Mesenchymal stem cell (in vitro differentiated cells and primary cell): ENCODE measurements at regions not wholly inside any gene's neighbourhood (a gene's known extent, or its start where the extent isn't known, plus 50 kb on each side); places are given as distances from the start of the nearest gene placed in this dataset.

Experiments used
- DNase-seq: peaks from one replicate; pipeline ENCODE4 v3.0.0-alpha.2; 2013
- H2AFZ ChIP-seq: one replicate; pipeline ENCODE4 v1.6.1; 2013; ENCODE audit warnings: low read depth, mild to moderate bottlenecking, control low read depth, inconsistent platforms, low read length, moderate library complexity
- H2AK5ac ChIP-seq: 2 replicates; pipeline ENCODE4 v1.6.1; 2013; ENCODE audit warnings: low read length, moderate library complexity, mild to moderate bottlenecking, inconsistent platforms; ENCODE audit not compliant: severe bottlenecking
- H2BK120ac ChIP-seq: one replicate; pipeline ENCODE4 v1.6.1; 2013; ENCODE audit warnings: low read depth, mild to moderate bottlenecking, inconsistent platforms, low read length, moderate library complexity
- H2BK12ac ChIP-seq, 2 experiments: one replicate each; pipeline ENCODE4 v1.6.1; 2013; ENCODE audit warnings: inconsistent platforms in 2 of 2, low read length in 2 of 2, mild to moderate bottlenecking in 2 of 2, moderate library complexity in 2 of 2, control low read depth in 1 of 2
- H2BK15ac ChIP-seq: one replicate; pipeline ENCODE4 v1.6.1; 2013; ENCODE audit warnings: mild to moderate bottlenecking, low read depth, inconsistent platforms; ENCODE audit not compliant: poor library complexity, severe bottlenecking
- H2BK5ac ChIP-seq: 2 replicates; pipeline ENCODE4 v1.6.1; 2013; ENCODE audit warnings: low read depth, mild to moderate bottlenecking, low read length, control low read depth, inconsistent platforms; ENCODE audit not compliant: poor library complexity, severe bottlenecking
- H3K14ac ChIP-seq, 2 experiments: one replicate each; pipeline ENCODE4 v1.6.1; 2013; ENCODE audit warnings: inconsistent platforms in 2 of 2, low read length in 2 of 2, control low read depth in 1 of 2, mild to moderate bottlenecking in 1 of 2, moderate library complexity in 1 of 2
- H3K18ac ChIP-seq, 2 experiments: one replicate each; pipeline ENCODE4 v1.6.1; 2013; ENCODE audit warnings: inconsistent platforms in 2 of 2, low read length in 2 of 2, control low read depth in 1 of 2, low read depth in 1 of 2, mild to moderate bottlenecking in 1 of 2
- H3K23ac ChIP-seq, 2 experiments: one replicate each; pipeline ENCODE4 v1.6.1; 2013; ENCODE audit warnings: inconsistent platforms in 2 of 2, low read length in 2 of 2, mild to moderate bottlenecking in 2 of 2, moderate library complexity in 2 of 2, control low read depth in 1 of 2
- H3K27ac ChIP-seq: 2 replicates; pipeline ENCODE4 v1.5.1; 2013; ENCODE audit warnings: mild to moderate bottlenecking, moderate library complexity, low read length, control low read depth, inconsistent platforms; ENCODE audit not compliant: poor library complexity, severe bottlenecking
- H3K27me3 ChIP-seq, 2 experiments: 2 replicates each; pipeline versions ENCODE4 v1.6.1 to v1.7.0; 2013; ENCODE audit warnings: low read length in 2 of 2, mild to moderate bottlenecking in 2 of 2, moderate library complexity in 2 of 2, control low read depth in 1 of 2, inconsistent platforms in 1 of 2; ENCODE audit not compliant: control insufficient read depth in 1 of 2, insufficient read depth in 1 of 2
- H3K36me3 ChIP-seq, 2 experiments: 2 replicates each; pipeline versions ENCODE4 v1.6.1 to v1.7.0; 2013; ENCODE audit warnings: low read length in 2 of 2, control low read depth in 1 of 2, inconsistent platforms in 1 of 2, low read depth in 1 of 2, mild to moderate bottlenecking in 1 of 2; ENCODE audit not compliant: insufficient read depth in 2 of 2, control insufficient read depth in 1 of 2
- H3K4ac ChIP-seq, 2 experiments: one replicate each; pipeline ENCODE4 v1.6.1; 2013; ENCODE audit warnings: inconsistent platforms in 2 of 2, low read length in 2 of 2, mild to moderate bottlenecking in 2 of 2, moderate library complexity in 2 of 2, control low read depth in 1 of 2, low read depth in 1 of 2
- H3K4me1 ChIP-seq: 2 replicates; pipeline ENCODE4 v1.6.1; 2013; ENCODE audit warnings: low read depth, low read length, control low read depth; ENCODE audit not compliant: control insufficient read depth, insufficient read depth
- H3K4me2 ChIP-seq: 2 replicates; pipeline ENCODE4 v1.6.1; 2013; ENCODE audit warnings: low read length, mild to moderate bottlenecking, inconsistent platforms; ENCODE audit not compliant: poor library complexity, severe bottlenecking
- H3K4me3 ChIP-seq, 2 experiments: 2 replicates each; pipeline versions ENCODE4 v1.5.1 to v1.7.0; 2013; ENCODE audit warnings: low read length in 2 of 2, mild to moderate bottlenecking in 2 of 2, control low read depth in 1 of 2, low read depth in 1 of 2; ENCODE audit not compliant: insufficient read depth in 1 of 2
- H3K79me1 ChIP-seq: replicated peaks from 2 replicates; pipeline ENCODE4 v1.6.1; 2013; ENCODE audit warnings: mild to moderate bottlenecking, control low read depth, low read length, inconsistent platforms; ENCODE audit not compliant: poor library complexity, severe bottlenecking
- H3K9ac ChIP-seq: 2 replicates; pipeline ENCODE4 v1.7.0; 2013; ENCODE audit warnings: mild to moderate bottlenecking, low read length, moderate library complexity
- H3K9me3 ChIP-seq: 2 replicates; pipeline ENCODE4 v1.7.0; 2013; ENCODE audit warnings: mild to moderate bottlenecking, low read length; ENCODE audit not compliant: control insufficient read depth
- H4K8ac ChIP-seq: one replicate; pipeline ENCODE4 v1.6.1; 2013; ENCODE audit warnings: inconsistent platforms, mild to moderate bottlenecking, low read length, moderate library complexity
- H4K91ac ChIP-seq: one replicate; pipeline ENCODE4 v1.6.1; 2013; ENCODE audit warnings: mild to moderate bottlenecking, low read length, inconsistent platforms
- WGBS: methylation state at CpG from one replicate; pipeline ENCODE4 v1.1.7; 2013; ENCODE audit warnings: mixed read lengths; 5-methylcytosine and 5-hydroxymethylcytosine counted together

GRCh38 chr5:9722601-9723180, 92.5 kb upstream of the TAS2R1 start:
- 99% methylated on average over 4 of the region's 4 CpGs for WGBS
- no peak overlapping the region for H4K8ac ChIP-seq
- H3K27ac ChIP-seq = no peak overlapping the region
- H3K27me3 ChIP-seq = no peaks in the 10 kb centered on the region
- no peak overlapping the region for H2BK15ac ChIP-seq
- H2BK12ac ChIP-seq = no peak overlapping the region
- H3K4me3 ChIP-seq = no peak overlapping the region
- no peak overlapping the region for H3K18ac ChIP-seq
- no peak overlapping the region for H2AFZ ChIP-seq
- H4K91ac ChIP-seq = no peak overlapping the region
- no peak overlapping the region for H2BK5ac ChIP-seq
- no peak overlapping the region for H2BK120ac ChIP-seq
- DNase-seq = no peak
- H3K4me1 ChIP-seq = no peaks in the 10 kb centered on the region
- no peak overlapping the region for H3K4ac ChIP-seq
- H3K9ac ChIP-seq = no peak overlapping the region
- no peaks in the 10 kb centered on the region for H3K36me3 ChIP-seq
- no peaks in the 10 kb centered on the region for H3K9me3 ChIP-seq
- H3K4me2 ChIP-seq = no peak overlapping the region
- no peak overlapping the region for H3K14ac ChIP-seq
- no peak overlapping the region for H2AK5ac ChIP-seq
- no peak overlapping the region for H3K23ac ChIP-seq
- no peaks in the 10 kb centered on the region for H3K79me1 ChIP-seq

GRCh38 chr5:9721161-9721560, 91.0 kb upstream of the TAS2R1 start:
- H4K8ac ChIP-seq = no peak overlapping the region
- no peaks in the 10 kb centered on the region for H3K79me1 ChIP-seq
- H3K27me3 ChIP-seq = no peaks in the 10 kb centered on the region
- no peak overlapping the region for H2AFZ ChIP-seq
- no peak overlapping the region for H2BK120ac ChIP-seq
- H3K36me3 ChIP-seq = no peaks in the 10 kb centered on the region
- H3K9ac ChIP-seq = no peak overlapping the region
- no peak overlapping the region for H3K4me2 ChIP-seq
- no peak overlapping the region for H2BK12ac ChIP-seq
- H2BK15ac ChIP-seq = no peak overlapping the region
- no peak for DNase-seq
- no peak overlapping the region for H4K91ac ChIP-seq
- 100% methylated on average over 2 of the region's 2 CpGs for WGBS
- no peak overlapping the region for H3K14ac ChIP-seq
- H3K18ac ChIP-seq = no peak overlapping the region
- H2AK5ac ChIP-seq = no peak overlapping the region
- no peak overlapping the region for H3K27ac ChIP-seq
- H3K4me3 ChIP-seq = no peak overlapping the region
- H3K4ac ChIP-seq = no peak overlapping the region
- H3K9me3 ChIP-seq = no peaks in the 10 kb centered on the region
- H2BK5ac ChIP-seq = no peak overlapping the region
- no peaks in the 10 kb centered on the region for H3K4me1 ChIP-seq
- H3K23ac ChIP-seq = no peak overlapping the region

GRCh38 chr5:9720361-9720760, 90.2 kb upstream of the TAS2R1 start:
- Histone ChIP-seq H3K27ac (no peak overlapping the region), H3K9me3 (no peaks in the 10 kb centered on the region)
- 90% methylated on average over 5 of the region's 5 CpGs for WGBS

GRCh38 chr5:9716838-9717281, 86.7 kb upstream of the TAS2R1 start:
- H3K79me1 ChIP-seq = no peaks in the 10 kb centered on the region
- H2BK5ac ChIP-seq = no peak overlapping the region
- H3K23ac ChIP-seq = no peak overlapping the region
- H3K4me1 ChIP-seq = peaks cover 2% of the 10 kb centered on the region
- H3K14ac ChIP-seq = no peak overlapping the region
- H2BK120ac ChIP-seq = no peak overlapping the region
- no peak overlapping the region for H2BK15ac ChIP-seq
- H3K4me3 ChIP-seq = no peak overlapping the region
- peaks cover 0 to 20% of the 10 kb centered on the region in 2 experiments for H3K27me3 ChIP-seq
- H3K9ac ChIP-seq = no peak overlapping the region
- H3K36me3 ChIP-seq = no peaks in the 10 kb centered on the region
- H3K4ac ChIP-seq = peak overlapping the region in 1 of 2 experiments; percentile 19
- no peak overlapping the region for H2BK12ac ChIP-seq
- H3K18ac ChIP-seq = peak overlapping the region; percentile 43 to 72
- H3K4me2 ChIP-seq = no peak overlapping the region
- no peak overlapping the region for H3K27ac ChIP-seq
- H2AK5ac ChIP-seq = no peak overlapping the region
- no peak overlapping the region for H2AFZ ChIP-seq
- peak overlapping the region; percentile 66 for H4K8ac ChIP-seq
- peak; percentile 83 for DNase-seq
- no peaks in the 10 kb centered on the region for H3K9me3 ChIP-seq
- WGBS = 0% methylated on average over 4 of the region's 5 CpGs
- H4K91ac ChIP-seq = no peak overlapping the region

More at GRCh38 chr5:9720361-9720760, 90.2 kb upstream of the TAS2R1 start:
- Histone ChIP-seq H2BK15ac (no peak overlapping the region), H2BK5ac (no peak overlapping the region), H3K36me3 (no peaks in the 10 kb centered on the region), H4K91ac (no peak overlapping the region), H3K4me2 (no peak overlapping the region), H2AK5ac (no peak overlapping the region), H3K4me1 (no peaks in the 10 kb centered on the region), H3K4ac (no peak overlapping the region), H3K23ac (no peak overlapping the region), H3K4me3 (no peak overlapping the region), H2AFZ (no peak overlapping the region), H3K18ac (no peak overlapping the region), H4K8ac (no peak overlapping the region), H3K79me1 (no peaks in the 10 kb centered on the region), H3K27me3 (no peaks in the 10 kb centered on the region), H2BK12ac (no peak overlapping the region), H2BK120ac (no peak overlapping the region), H3K14ac (no peak overlapping the region), H3K9ac (no peak overlapping the region)
- no peak for DNase-seq
